AG09319 (cell line): ENCODE measurements at regions not wholly inside any gene's neighbourhood (a gene's known extent, or its start where the extent isn't known, plus 50 kb on each side); places are given as distances from the start of the nearest gene placed in this dataset.

Source experiments
- DNase-seq: peaks from one replicate; pipeline ENCODE4 v3.0.0-alpha.2; 2010; ENCODE audit warnings: low read depth; ENCODE audit errors: extremely low read depth
- TF ChIP-seq, protein P1 (sequence below): IDR thresholded peaks from 2 replicates; pipeline ENCODE4 v1.5.1; 2011; ENCODE audit warnings: low read depth, mild to moderate bottlenecking, inconsistent platforms, low read length, moderate library complexity

DNA sequence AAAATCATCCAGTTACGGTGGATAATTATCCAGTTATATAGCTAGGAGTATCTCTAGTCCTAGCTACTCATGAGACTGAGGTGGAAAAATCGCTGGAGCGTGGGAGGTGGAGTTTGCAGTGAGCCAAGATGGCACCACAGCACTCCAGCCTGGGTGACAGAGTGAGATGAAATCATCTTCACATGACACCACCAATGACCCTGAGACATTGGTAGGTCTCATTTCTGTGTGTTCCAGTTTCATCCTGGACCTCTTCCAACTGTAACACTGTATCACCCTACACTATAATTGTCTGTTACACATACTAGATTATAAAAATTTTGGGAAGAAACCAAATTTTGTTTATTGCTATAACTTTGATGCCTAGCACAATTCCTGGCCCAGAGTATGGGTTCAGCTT, 446.8 kb downstream of the TMEM135 start:
- no peak for DNase-seq
- TF ChIP-seq, protein P1, sequence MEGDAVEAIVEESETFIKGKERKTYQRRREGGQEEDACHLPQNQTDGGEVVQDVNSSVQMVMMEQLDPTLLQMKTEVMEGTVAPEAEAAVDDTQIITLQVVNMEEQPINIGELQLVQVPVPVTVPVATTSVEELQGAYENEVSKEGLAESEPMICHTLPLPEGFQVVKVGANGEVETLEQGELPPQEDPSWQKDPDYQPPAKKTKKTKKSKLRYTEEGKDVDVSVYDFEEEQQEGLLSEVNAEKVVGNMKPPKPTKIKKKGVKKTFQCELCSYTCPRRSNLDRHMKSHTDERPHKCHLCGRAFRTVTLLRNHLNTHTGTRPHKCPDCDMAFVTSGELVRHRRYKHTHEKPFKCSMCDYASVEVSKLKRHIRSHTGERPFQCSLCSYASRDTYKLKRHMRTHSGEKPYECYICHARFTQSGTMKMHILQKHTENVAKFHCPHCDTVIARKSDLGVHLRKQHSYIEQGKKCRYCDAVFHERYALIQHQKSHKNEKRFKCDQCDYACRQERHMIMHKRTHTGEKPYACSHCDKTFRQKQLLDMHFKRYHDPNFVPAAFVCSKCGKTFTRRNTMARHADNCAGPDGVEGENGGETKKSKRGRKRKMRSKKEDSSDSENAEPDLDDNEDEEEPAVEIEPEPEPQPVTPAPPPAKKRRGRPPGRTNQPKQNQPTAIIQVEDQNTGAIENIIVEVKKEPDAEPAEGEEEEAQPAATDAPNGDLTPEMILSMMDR, result no peak

DNA sequence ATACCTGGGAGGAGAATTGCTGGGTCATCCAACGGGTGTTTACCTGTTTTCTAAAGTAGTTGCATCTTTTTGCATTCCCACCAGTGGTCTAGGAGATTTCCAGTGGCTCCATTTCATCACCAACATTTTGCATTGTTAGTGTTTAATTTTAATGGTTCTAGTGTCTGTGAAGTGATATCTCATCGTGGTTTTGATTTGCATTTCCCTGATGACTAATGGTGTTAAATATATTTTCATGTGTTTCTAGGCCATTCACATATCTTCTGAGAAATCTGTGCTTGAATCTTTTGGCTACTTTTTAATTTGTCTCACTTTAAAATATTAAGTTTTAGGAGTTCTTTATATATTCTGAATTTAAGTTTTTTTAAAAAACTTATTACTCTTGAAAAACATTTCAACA, 439.6 kb downstream of the TMEM135 start:
- DNase-seq, result no peak
- TF ChIP-seq, protein P1, result no peak

DNA sequence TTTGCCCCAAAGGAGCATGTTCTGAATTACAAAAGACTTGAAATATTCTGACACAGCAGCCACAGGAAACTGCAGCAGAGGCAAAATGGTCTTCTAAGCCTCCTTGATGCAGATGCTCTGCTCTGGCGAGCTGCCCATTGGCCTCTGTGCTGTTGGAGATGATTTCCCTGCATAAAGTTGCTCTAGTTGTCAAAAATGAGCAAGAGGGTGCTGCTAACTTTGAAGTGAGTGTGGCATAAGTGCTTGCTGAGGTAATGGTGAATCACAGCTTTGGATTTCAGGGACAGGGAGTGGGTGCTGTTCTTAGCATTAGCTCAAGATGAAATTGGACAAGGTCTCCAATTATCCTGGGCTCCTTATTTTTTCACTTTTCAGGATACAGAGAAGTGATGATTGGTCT, 435.4 kb downstream of the TMEM135 start:
- DNase-seq, result no peak
- TF ChIP-seq, protein P1, result no peak

DNA sequence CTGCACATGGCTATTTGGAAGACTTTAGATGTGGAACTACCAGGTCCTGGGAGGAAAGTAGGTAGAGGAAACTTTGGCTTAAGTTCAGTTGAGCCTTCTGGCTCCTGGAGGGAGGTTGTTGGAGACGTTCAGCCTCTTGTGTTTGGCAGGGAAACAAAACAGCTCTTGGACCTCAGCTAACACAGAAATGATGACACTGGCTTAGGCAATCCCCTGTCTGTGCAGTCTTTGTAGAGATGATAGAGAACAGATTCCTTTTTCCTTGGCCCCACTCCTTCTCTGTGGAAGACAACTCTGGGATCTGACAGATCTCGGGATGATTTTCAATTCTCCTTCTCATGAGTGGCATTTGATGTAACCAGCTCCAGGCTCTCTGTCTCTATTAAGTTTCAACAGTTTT, 428.5 kb downstream of the TMEM135 start:
- TF ChIP-seq, protein P1, result no peak
- no peak for DNase-seq

DNA sequence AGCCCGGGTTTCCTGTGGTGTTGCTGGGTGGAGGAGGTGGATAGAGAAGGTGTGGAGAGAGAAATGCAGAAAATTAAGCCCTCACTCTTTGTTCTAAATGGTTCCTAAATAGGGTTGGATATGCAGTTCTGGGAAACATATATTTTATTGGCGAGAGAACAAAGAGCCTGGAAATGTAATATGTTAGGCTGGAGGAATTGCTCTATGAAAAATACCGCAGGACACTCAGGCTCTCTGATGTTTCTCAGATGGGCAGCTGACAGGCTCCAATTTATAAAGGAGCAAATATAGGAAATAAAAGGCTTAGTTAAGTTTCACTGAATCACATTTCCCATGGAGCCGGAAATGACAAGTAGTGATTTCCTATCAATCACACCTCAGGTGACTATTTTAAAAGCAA, 428.0 kb downstream of the TMEM135 start:
- no peak for DNase-seq
- TF ChIP-seq, protein P1, result no peak

DNA sequence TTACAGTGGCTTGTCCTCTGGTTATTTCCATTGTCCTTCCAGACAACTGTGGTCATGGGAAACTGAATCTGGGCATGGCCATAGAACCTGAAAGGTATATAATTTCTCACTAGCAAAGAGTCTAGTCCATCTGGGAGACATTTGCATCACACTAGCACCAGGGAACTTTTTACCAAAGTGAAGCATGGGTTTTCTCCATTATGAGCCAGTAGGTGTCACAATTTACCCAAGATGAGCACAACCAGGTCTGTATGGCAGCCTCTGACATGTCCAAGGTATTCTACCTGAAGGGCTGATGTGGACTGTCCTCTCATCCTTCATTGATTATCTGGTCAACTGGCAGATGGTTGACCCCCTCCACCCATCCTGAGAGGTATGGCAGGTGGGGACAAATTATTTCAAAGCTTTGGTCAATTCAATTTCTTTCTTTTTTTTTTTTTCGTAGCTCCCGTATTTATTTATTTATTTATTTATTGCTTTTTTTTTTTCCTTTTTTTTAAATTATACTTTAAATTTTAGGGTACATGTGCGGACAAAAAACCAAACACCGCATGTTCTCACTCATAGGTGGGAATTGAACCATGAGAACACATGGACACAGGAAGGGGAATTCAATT, 425.9 kb downstream of the TMEM135 start:
- no peak for DNase-seq
- TF ChIP-seq, protein P1, result peak; percentile 43

DNA sequence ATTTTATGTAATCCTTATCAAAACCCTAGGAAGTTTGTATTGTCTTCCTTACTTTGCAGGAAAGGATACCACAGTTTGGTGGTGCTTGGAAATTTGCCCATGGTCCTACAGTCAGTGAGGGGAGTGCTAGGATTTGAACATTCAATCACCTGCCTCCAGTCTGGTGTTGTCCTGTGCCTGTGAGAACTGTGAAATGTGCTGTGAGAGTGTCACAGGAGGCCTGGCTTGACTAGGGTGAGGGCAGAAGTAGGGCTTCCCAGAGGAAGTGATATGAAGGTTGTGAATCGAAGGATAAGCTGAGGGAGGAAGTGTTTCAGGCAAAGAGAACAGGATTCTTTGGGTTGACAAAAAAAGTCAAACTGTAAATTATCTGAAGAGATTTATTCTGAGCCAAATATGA, 424.4 kb downstream of the TMEM135 start:
- DNase-seq, result no peak
- TF ChIP-seq, protein P1, result no peak
